ENCODE measurements at regions not wholly inside any gene's neighbourhood (a gene's known extent, or its start where the extent isn't known, plus 50 kb on each side); places are given as distances from the start of the nearest gene placed in this dataset.
"Not testable (repeated sequence)": the region's sequence is repeated elsewhere in the genome, so short reads cannot be mapped to it uniquely, and the experiment has no call there.

- H3K9me3 ChIP-seq (ENCODE audit: control insufficient read depth, insufficient read depth, low read length), result 0 out of 2 replicates have a peak, but pooled peaks cover 5% of the 10 kb centered on the region
- no peaks in the 10 kb centered on the region for H3K36me3 ChIP-seq (ENCODE audit: insufficient read depth, low read length)
- H3K4me1 ChIP-seq (ENCODE audit: insufficient read depth, low read length), result no peaks in the 10 kb centered on the region
- H3K9ac ChIP-seq (ENCODE audit: low read depth, low read length), result no peak overlapping the region
Measured at GRCh38 chr2:67085146-67085545, 312.0 kb upstream of the ETAA1 start.

GRCh38 chr2:67091681-67092080 is 305.5 kb upstream of the ETAA1 start:
- Histone ChIP-seq H3K9ac (ENCODE audit: low read depth, low read length) (no peak overlapping the region), H3K4me1 (ENCODE audit: insufficient read depth, low read length) (no peaks in the 10 kb centered on the region), H3K9me3 (ENCODE audit: control insufficient read depth, insufficient read depth, low read length) (no peaks in the 10 kb centered on the region), H3K36me3 (ENCODE audit: insufficient read depth, low read length) (no peaks in the 10 kb centered on the region)

- Histone ChIP-seq H3K36me3 (ENCODE audit: insufficient read depth, low read length) (no peaks in the 10 kb centered on the region), H3K9ac (ENCODE audit: low read depth, low read length) (no peak overlapping the region), H3K4me1 (ENCODE audit: insufficient read depth, low read length) (no peaks in the 10 kb centered on the region), H3K9me3 (ENCODE audit: control insufficient read depth, insufficient read depth, low read length) (no peaks in the 10 kb centered on the region)
Measured at GRCh38 chr2:67095121-67095520, 302.0 kb upstream of the ETAA1 start.

- no peaks in the 10 kb centered on the region for H3K4me1 ChIP-seq (ENCODE audit: insufficient read depth, low read length)
Measured at GRCh38 chr2:67096886-67097285, 300.2 kb upstream of the ETAA1 start.

GRCh38 chr2:67103157-67103556 is 294.0 kb upstream of the ETAA1 start:
- H3K9me3 ChIP-seq (ENCODE audit: control insufficient read depth, insufficient read depth, low read length), result peaks cover 6% of the 10 kb centered on the region
- no peaks in the 10 kb centered on the region for H3K4me1 ChIP-seq (ENCODE audit: insufficient read depth, low read length)
- no peak overlapping the region for H3K9ac ChIP-seq (ENCODE audit: low read depth, low read length)
- H3K36me3 ChIP-seq (ENCODE audit: insufficient read depth, low read length), result no peaks in the 10 kb centered on the region

More at GRCh38 chr2:67096886-67097285, 300.2 kb upstream of the ETAA1 start:
- H3K36me3 ChIP-seq (ENCODE audit: insufficient read depth, low read length), result no peaks in the 10 kb centered on the region
- H3K9me3 ChIP-seq (ENCODE audit: control insufficient read depth, insufficient read depth, low read length), result no peaks in the 10 kb centered on the region
- no peak overlapping the region for H3K9ac ChIP-seq (ENCODE audit: low read depth, low read length)

GRCh38 chr2:67108231-67108630 is 288.9 kb upstream of the ETAA1 start:
- no peak overlapping the region for H3K9ac ChIP-seq (ENCODE audit: low read depth, low read length)
- no peaks in the 10 kb centered on the region for H3K36me3 ChIP-seq (ENCODE audit: insufficient read depth, low read length)
- peaks cover 6% of the 10 kb centered on the region for H3K9me3 ChIP-seq (ENCODE audit: control insufficient read depth, insufficient read depth, low read length)
- H3K4me1 ChIP-seq (ENCODE audit: insufficient read depth, low read length), result no peaks in the 10 kb centered on the region

- Histone ChIP-seq H3K4me1 (ENCODE audit: insufficient read depth, low read length) (no peaks in the 10 kb centered on the region), H3K9ac (ENCODE audit: low read depth, low read length) (no peak overlapping the region), H3K9me3 (ENCODE audit: control insufficient read depth, insufficient read depth, low read length) (no peaks in the 10 kb centered on the region), H3K36me3 (ENCODE audit: insufficient read depth, low read length) (no peaks in the 10 kb centered on the region)
Measured at GRCh38 chr2:67124531-67124930, 272.6 kb upstream of the ETAA1 start.

- Histone ChIP-seq H3K36me3 (ENCODE audit: insufficient read depth, low read length) (no peaks in the 10 kb centered on the region), H3K4me1 (ENCODE audit: insufficient read depth, low read length) (no peaks in the 10 kb centered on the region), H3K9ac (ENCODE audit: low read depth, low read length) (no peak overlapping the region), H3K9me3 (ENCODE audit: control insufficient read depth, insufficient read depth, low read length) (no peaks in the 10 kb centered on the region)
Measured at GRCh38 chr2:67130531-67131256, 266.4 kb upstream of the ETAA1 start.

- no peaks in the 10 kb centered on the region for H3K4me1 ChIP-seq (ENCODE audit: insufficient read depth, low read length)
- H3K36me3 ChIP-seq (ENCODE audit: insufficient read depth, low read length), result no peaks in the 10 kb centered on the region
- no peak overlapping the region for H3K9ac ChIP-seq (ENCODE audit: low read depth, low read length)
- H3K9me3 ChIP-seq (ENCODE audit: control insufficient read depth, insufficient read depth, low read length), result no peaks in the 10 kb centered on the region
Measured at GRCh38 chr2:67131257-67131609, 265.9 kb upstream of the ETAA1 start.

- not testable (repeated sequence) for H3K36me3 ChIP-seq (ENCODE audit: insufficient read depth, low read length); H3K9me3 ChIP-seq (ENCODE audit: control insufficient read depth, insufficient read depth, low read length); H3K9ac ChIP-seq (ENCODE audit: low read depth, low read length); H3K4me1 ChIP-seq (ENCODE audit: insufficient read depth, low read length)
Measured at GRCh38 chr2:67132441-67132940, 264.6 kb upstream of the ETAA1 start.

- no peak overlapping the region for H3K9ac ChIP-seq (ENCODE audit: low read depth, low read length)
- H3K9me3 ChIP-seq (ENCODE audit: control insufficient read depth, insufficient read depth, low read length), result no peaks in the 10 kb centered on the region
- no peaks in the 10 kb centered on the region for H3K4me1 ChIP-seq (ENCODE audit: insufficient read depth, low read length)
- no peaks in the 10 kb centered on the region for H3K36me3 ChIP-seq (ENCODE audit: insufficient read depth, low read length)
Measured at GRCh38 chr2:67135208-67135607, 261.9 kb upstream of the ETAA1 start.

GRCh38 chr2:67137699-67138098 is 259.4 kb upstream of the ETAA1 start:
- H3K9me3 ChIP-seq (ENCODE audit: control insufficient read depth, insufficient read depth, low read length), result no peaks in the 10 kb centered on the region
- no peaks in the 10 kb centered on the region for H3K36me3 ChIP-seq (ENCODE audit: insufficient read depth, low read length)
- no peak overlapping the region for H3K9ac ChIP-seq (ENCODE audit: low read depth, low read length)
- no peaks in the 10 kb centered on the region for H3K4me1 ChIP-seq (ENCODE audit: insufficient read depth, low read length)

- H3K36me3 ChIP-seq (ENCODE audit: insufficient read depth, low read length), result no peaks in the 10 kb centered on the region
- no peak overlapping the region for H3K9ac ChIP-seq (ENCODE audit: low read depth, low read length)
- H3K4me1 ChIP-seq (ENCODE audit: insufficient read depth, low read length), result no peaks in the 10 kb centered on the region
- H3K9me3 ChIP-seq (ENCODE audit: control insufficient read depth, insufficient read depth, low read length), result no peaks in the 10 kb centered on the region
Measured at GRCh38 chr2:67142071-67142470, 255.1 kb upstream of the ETAA1 start.

GRCh38 chr2:67142741-67143140 is 254.4 kb upstream of the ETAA1 start:
- no peak overlapping the region for H3K9ac ChIP-seq (ENCODE audit: low read depth, low read length)
- H3K36me3 ChIP-seq (ENCODE audit: insufficient read depth, low read length), result no peaks in the 10 kb centered on the region
- no peaks in the 10 kb centered on the region for H3K9me3 ChIP-seq (ENCODE audit: control insufficient read depth, insufficient read depth, low read length)
- H3K4me1 ChIP-seq (ENCODE audit: insufficient read depth, low read length), result no peaks in the 10 kb centered on the region

GRCh38 chr2:67145851-67146250 is 251.3 kb upstream of the ETAA1 start:
- Histone ChIP-seq H3K36me3 (ENCODE audit: insufficient read depth, low read length) (no peaks in the 10 kb centered on the region), H3K9ac (ENCODE audit: low read depth, low read length) (no peak overlapping the region), H3K9me3 (ENCODE audit: control insufficient read depth, insufficient read depth, low read length) (no peaks in the 10 kb centered on the region), H3K4me1 (ENCODE audit: insufficient read depth, low read length) (no peaks in the 10 kb centered on the region)

Measured in ES-I3 (cell line).